Activated naive CD4-positive, alpha-beta T cell (primary cell): ENCODE measurements at regions not wholly inside any gene's neighbourhood (a gene's known extent, or its start where the extent isn't known, plus 50 kb on each side); places are given as distances from the start of the nearest gene placed in this dataset.

Experiments
- DNase-seq, 4 experiments: peaks; one replicate each; lab custom pipeline; 2025; lab: John Stamatoyannopoulos, UW

GRCh38 chr20:37598100-37598543 lies 70.4 kb upstream of the BLCAP start:
- DNase-seq = no peak

- DNase-seq = no peak
Measured at GRCh38 chr20:37596890-37597536, 69.3 kb upstream of the BLCAP start.

GRCh38 chr20:37596168-37596567 lies 68.5 kb upstream of the BLCAP start:
- DNase-seq = no peak

GRCh38 chr20:37593710-37594109 lies 66.0 kb upstream of the BLCAP start:
- no peak for DNase-seq

GRCh38 chr20:37590938-37591490 lies 63.3 kb upstream of the BLCAP start:
- no peak for DNase-seq

- DNase-seq = no peak
Measured at GRCh38 chr20:37586078-37586477, 58.4 kb upstream of the BLCAP start.

- no peak for DNase-seq
Measured at GRCh38 chr20:37584238-37584807, 56.6 kb upstream of the BLCAP start.

GRCh38 chr20:37581246-37581645 lies 53.6 kb upstream of the BLCAP start:
- no peak for DNase-seq

- DNase-seq = no peak
Measured at GRCh38 chr20:37580069-37580468, 52.4 kb upstream of the BLCAP start.

GRCh38 chr20:37579106-37579505 lies 51.4 kb upstream of the BLCAP start:
- no peak for DNase-seq

GRCh38 chr20:37577981-37578380 lies 50.3 kb upstream of the BLCAP start:
- no peak for DNase-seq
